Left hindlimb (tissue), 1 donor: ENCODE measurements at regions not wholly inside any gene's neighbourhood (a gene's known extent, or its start where the extent isn't known, plus 50 kb on each side); places are given as distances from the start of the nearest gene placed in this dataset.

Experiments
- DNase-seq: peaks from one replicate; pipeline ENCODE4 v3.0.0-alpha.2; 2018

DNA sequence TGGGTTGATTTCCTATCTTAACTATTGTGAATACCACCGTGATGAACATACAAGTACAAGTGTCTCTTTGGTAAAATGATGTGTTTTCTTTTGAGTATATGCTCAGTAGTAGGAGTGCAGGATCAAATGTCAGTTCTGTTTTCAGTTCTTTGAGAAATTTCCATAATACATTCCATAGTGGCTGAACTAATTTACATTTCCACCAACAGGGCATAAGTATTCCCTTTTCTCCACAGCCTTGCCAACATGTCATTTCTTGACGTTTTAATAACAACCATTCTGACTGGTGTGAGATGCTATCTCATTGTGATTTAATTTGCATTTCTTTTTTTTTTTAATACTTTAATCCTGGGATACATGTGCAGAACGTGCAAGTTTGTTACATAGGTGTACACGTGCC, 268.8 kb downstream of the CENPW start:
- no peak for DNase-seq

DNA sequence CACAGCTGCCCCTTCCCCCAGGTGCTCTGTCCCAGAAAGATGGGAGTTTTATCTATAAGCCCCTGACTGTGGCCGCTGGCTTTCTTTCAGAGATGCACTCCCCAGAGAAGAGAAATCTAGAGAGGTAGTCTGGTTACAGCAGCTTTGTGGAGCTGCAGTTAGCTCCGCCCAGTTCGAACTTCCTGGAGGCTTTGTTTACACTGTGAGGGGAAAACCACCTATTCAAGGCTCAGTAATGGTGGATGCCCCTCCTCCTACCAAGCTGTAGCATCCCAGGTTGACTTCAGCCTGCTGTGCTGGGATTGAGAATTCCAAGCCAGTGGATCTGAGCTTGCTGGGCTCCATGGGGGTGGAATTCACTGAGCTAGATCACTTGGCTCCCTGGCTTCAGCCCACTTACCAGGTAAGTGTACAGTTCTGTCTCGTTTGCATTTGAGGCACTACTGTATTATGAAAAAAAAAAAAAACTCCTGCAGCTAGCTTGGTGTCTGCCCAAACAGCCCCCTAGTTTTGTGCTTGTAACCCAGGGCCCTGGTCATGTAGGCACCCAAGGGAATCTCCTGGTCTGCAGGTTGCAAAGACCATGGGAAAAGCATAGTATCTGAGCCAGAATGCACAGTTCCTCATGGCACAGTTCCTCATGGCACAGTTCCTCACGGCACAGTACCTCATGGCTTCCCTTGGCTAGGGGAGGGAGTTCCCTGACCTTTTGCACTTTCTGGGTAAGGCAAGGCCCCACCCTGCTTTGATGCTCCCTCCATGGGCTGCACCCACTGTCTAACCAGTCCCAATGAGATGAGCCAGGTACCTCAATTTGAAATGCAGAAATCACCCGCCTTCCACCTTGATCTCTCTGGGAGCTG, 275.0 kb downstream of the CENPW start:
- no peak for DNase-seq

DNA sequence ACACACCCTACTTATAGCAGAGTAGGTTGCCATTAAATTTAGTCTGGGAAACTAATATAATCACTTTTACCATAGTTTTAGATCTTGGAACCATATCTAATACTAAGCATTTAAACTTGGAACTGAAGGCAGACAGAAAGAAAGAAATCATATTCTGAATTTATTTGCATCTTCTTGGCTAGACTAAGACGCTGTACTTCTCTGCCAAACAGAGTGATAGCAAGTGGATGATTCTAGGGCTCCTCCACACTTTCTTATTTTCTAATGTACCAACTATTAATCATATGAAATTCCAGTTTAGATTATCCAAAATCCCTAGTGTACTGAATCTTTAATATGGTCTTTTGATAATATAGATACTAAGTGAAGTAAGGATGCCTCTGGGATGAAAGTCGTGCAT, 277.0 kb downstream of the CENPW start:
- no peak for DNase-seq

DNA sequence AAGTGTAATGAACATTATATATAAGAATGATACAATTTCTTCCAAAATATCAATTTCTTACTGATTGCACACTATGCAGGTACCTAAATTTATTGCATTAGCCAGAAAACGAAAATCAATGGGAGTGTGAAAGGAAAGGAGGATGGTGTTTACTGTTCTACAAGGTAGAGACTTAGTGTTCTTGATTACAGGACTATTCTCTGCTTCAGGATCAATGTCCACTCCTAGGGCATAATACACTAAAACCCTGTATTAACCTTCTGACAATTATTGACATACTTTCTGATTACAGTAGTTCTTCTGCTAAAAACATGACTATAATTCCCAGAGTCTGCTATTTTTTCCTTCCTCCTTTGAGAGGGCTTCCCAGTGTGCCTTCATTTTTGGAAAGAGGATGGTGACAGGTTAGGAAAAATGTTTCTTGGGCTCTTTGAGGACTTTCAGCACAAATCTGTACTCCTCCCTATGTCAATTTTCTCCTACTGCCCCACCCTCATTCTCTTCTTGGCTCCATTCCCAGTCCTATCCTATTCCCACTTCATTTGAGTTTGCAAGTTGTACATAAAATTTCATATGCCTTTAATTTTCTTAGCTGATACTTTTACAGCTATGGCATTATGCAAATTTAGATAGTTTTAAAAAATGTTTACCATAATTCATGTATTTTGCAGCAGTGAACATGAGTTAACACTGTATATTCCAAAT, 278.9 kb downstream of the CENPW start:
- DNase-seq: no peak

DNA sequence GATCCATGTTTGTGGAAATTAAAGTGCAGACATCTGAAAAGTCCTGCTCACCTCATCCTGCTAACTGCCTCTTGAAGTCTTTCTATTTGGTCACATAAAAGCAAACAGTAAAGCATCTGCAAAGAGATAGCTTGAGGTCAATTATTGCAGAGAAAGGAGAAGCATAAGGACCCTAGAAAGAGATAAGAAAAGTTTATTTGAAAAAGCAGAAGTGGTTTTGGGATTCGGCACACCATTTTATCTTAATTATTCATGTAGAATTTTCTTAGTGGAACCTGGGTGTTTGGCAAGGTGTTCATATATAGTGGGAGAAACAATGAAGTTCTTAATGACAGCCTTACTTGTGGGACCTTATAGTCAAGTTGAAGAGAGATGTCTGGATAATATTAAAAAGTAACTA, 280.8 kb downstream of the CENPW start:
- no peak for DNase-seq

DNA sequence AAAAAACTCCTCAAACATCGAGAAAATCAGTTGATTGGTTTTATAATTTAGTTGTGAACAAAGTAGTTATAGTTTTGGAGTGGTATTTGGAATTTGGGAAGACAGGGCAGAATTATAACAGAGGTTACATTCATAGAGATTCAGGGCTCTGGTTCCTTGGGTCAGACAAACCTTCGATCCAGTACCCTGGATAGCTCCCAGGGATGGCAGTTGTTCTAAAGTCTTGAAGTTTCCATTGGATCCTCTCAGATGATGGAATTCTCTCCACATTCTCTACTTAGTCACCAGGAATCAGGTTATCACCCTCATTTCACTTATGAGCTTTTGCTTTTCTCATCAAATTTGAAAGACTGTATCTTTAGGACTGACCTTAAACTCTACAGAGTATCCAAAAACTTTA, 285.1 kb downstream of the CENPW start:
- no peak for DNase-seq

DNA sequence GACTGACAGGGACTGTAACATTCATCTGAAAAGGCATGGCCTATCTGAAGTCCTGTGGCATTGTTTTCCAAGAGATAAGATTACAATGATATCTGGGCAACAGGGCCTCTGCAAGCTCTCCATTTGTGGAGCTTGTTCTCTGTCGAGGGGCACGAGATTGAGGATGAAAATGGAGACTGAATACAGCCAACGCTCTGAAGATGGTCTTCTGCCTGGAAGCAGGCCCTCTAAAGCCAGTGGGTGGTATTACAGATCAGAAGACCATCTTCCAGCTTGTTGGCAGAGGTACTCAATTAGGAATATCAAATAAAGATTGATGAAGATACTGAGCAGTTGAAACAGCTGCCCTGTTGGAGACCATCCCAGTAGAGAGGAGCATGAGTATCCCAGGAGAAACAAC, 288.2 kb downstream of the CENPW start:
- DNase-seq: no peak

DNA sequence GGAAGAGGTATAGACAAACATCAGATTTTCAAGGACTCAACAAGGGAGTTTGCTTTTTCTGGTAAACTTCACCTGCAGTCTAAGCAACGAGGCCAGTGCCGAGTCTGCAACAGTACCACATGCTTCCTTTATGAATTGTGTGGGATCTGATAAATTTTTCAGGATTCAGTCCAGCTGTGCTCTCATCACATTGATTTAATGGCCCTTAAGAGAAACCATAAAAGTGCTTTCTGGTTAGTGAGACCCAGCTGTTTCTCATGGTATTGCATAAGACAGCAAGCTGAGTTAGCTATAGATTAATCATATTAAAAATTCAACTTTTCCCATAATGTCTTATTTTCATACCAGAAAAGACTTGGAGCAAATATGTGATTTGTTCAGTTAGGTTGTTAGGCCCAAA, 291.4 kb downstream of the CENPW start:
- no peak for DNase-seq

DNA sequence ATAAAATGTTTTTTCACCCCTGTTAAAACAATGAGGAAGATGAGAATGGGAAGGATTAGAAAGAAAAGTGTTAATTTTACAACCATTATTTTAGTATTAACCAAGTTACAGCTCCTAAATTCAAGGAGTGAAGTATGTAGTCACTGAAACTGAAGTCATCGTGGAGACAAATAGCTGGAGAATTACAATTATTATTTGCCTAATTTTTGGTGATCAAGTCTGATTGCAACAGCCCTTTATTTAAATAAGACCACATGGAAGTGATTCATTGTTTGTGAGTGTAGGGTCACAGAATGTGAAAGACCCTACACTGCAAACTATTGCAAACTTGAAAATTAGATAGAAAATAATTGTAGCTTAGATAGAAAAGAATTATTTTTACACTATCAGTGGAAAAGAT, 292.4 kb downstream of the CENPW start:
- no peak for DNase-seq

DNA sequence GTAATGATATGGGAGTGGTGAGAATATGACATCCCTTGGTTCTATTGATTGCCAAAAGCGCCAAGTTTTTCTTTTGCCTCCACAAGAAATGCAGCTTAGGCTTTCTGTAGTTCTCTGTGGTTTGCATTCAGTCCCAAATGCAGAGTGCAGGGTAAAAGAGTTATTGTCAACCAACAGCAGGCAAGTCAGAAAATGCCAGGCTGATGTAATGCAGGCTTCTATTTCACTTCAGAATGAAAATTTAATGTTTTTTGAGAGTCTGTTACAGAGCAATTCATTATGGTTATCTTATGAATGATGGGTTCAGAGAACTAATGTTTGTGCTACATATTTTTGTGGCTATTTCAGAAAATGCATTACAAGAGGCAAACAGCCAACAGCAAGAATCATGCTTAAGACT, 293.5 kb downstream of the CENPW start:
- no peak for DNase-seq

DNA sequence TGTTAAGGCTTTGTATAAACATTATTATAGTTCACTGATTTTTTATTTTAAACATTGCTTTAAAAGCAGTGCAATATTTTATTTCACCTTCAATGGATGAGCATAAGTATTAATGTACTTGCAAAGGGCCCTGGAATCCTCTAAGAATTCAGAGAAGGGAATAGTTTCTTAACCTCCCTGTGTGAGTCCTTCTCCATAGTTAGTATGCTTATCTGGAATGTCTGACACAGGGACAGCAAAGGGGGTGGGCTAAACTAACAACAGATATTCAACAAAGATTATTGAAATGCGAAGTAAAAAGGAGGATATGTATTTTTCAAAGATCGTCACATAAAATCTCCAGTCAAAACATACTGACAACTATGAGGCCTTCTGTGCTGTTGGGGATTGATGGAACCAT, 300.4 kb downstream of the CENPW start:
- no peak for DNase-seq

DNA sequence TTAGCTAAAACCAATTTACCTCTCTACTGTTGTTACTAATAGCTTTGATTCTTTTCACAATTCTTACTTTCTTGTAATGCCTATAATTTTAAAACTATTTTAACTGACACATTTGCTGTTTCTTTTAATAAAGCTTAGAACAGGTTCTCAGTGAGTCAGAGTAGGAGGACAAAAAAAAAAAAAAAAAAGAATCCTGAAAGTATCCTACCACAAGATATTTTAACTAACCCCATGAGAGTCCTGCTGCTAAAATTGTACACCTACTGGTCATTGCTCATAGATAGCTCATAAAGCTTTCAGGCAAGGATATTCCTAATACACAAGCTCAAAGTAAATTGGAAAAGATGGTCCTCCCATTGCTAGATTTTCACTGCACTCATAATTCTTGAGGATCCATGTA, 301.0 kb downstream of the CENPW start:
- DNase-seq: no peak

DNA sequence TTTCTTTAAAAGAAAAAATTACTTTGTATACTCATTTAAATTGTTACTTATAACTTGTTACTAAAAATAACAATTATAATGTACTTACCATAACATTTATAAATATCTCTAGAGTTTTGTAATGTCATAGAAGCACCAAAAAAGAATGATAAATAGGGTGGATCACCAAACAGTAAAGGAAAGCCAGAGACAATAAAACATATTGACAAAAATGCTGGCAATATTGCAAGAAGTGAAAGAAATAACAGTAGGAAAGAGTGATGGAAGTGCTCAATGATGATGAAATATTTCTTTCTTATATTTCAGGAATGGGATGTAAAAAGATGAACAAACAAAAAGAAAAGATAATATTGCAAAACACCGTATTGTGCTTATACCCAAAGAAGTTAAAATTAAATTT, 301.7 kb downstream of the CENPW start:
- no peak for DNase-seq

DNA sequence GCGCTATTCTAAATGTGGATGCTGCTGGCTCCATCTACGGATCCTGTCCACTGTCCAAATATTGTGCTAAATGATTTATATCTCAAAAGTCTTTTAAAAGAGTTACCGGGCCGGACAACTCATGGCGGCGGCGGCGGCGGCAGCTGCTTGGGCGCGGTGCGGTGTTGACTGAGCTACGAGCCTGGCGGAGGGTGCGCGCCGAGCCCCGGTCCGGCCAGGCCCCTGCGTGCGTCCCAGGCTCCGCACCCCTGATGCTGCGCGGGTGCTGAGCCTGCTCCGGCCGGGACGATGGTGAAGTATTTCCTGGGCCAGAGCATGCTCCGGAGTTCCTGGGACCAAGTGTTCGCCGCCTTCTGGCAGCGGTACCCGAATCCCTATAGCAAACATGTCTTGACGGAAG, 303.4 kb downstream of the CENPW start:
- no peak for DNase-seq

DNA sequence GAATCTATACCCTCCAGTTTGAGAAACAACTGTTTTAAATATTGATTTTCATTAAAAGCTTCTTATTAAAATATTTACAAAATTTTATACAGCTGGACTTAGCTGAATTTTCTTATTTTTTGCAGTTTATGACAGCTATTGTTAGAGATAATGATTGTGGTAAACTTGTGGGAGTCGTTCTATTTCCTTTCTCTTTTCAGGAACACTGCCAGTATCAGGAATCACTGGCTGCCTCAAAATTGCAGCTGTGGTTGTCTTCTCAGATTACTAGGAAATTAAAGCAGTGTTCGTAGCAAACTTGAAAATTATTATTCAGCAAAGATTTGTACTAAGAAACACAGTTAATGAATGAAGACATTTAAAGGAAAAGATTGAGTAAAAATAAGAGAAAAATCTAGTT, 311.0 kb downstream of the CENPW start:
- DNase-seq: no peak

DNA sequence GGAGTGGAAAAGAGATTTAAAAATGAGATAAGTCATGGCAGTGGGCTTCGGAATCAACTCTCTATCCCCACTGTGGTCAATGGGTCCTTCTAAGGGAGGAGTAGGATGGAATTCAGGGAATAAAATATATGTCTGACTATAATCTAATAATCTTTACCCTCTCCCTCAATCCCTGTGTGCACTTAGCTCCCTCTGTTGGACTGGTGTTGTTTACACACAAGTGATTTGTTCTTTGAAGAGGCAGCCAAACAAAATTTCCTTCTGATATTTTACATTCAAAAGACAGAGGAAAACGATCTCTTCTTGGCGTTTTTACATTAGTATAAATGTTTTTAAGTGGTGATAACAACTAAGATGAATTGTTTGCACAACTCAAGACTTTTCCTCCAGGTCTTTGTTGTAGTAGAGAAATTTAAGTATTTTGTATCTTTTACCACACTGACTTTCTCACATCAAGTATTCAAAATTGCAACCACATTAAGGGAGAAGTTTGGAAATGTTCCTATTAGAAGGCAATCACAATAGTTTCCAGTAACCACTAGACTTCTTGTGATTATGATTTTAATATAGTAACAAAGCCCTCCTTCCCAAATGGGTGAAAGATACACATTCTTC, 317.8 kb downstream of the CENPW start:
- no peak for DNase-seq

DNA sequence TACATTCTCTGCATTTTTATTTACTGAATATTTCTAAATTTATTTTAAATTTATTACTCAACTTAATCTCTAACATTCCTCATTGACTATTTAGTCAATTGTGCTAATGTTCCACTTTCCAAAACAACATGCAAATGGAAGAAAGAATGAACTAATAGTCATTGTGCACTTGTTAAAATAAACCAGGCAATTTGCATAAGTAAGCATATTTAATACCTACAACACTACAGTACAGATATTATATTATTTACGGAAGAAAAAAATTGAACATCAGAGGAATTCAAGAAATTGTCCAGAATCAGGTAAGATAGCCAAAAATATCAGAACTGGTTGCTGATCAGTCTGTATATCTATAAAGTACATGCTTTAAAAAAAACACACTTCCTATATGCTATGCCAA, 320.5 kb downstream of the CENPW start:
- no peak for DNase-seq

DNA sequence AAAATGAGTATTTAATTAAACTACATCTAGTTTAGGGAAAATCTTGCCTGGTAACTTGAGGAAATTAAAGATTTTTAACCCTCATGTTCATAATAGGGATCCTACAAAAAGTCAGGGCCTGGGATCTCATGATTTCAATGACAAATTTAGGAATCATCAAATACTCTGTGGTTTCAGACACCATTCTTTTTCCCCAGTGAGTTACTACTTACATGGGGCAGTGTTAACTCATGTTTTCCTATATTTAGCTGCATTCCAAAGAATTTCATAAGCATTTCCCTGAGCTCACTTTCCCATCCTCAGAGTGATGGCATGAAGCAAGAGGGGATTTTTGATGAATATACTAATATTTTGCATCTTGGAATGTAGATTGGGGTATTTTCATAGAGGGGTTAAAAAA, 321.7 kb downstream of the CENPW start:
- no peak for DNase-seq

DNA sequence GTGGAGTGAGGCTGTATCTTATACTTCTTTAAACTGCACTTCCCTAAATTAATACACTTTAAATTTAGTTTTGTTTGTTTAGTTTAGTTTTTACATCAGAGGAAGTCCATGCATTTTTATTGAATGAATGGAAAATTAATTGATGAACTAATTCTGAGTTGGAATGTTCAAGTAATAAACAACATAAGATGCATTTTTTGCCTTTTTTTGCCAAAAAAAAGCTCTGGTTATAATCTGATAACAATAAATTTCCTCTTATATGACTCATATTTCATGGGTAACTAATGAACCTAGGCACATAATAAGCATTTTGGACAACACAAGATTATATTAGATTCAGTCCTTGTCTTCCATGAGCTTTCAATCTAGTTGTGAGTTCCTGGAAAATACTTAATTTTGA, 323.1 kb downstream of the CENPW start:
- DNase-seq: no peak

DNA sequence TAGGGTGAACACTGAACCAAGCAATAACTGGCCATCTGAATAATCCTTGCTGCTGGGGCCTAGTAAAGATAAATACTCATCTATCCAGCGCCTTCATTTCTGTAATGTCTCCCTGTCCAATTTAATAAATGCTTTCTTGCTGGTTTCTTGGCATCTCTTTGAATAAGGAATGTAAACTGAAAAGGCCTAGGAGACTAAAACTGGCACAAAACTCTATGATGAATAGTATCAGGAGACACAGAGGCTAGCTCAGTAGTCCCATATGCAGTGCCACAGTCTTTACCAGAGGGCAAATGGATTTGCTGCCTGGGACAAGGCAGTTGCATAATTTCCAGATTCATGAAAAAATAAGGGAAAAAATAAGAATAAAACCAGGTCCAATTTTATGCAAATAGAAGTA, 324.4 kb downstream of the CENPW start:
- DNase-seq: no peak

DNA sequence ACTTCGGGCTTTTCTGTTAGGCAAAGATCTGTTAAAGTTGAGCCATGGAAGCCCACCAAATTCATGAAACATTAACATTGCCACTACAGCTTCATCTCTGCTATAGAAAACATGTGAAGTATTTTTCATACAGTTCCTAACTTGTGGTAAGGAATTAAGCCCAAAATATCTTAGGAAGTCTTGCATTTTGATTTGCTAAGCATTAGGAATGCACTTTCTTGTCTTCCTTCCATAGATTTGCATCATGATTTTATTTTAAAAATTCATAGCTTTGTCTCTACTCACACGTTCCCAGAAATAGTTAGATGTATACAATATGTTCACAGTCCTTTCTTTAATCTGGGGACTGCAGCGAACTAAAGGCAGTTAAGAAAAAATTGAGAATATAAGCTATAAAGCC, 325.6 kb downstream of the CENPW start:
- no peak for DNase-seq

DNA sequence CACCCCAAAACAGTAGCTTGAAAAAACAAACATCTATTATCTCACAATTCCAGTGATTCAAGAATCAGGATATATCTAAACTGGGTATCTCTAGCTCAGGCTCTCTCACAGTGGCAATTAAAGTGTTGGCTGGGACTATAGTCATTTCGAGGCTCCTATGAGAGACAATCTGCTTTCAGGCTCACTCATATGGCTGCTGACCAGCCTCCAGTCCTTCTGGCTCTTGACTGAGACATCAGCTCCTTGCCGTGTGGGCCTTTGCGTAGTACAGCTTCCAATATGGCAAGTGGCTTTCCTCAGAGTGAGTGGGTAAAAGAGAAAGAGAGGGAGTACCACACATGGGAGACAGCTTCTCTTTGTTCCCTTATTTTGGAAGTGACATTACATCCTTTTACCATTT, 327.2 kb downstream of the CENPW start:
- DNase-seq: no peak

DNA sequence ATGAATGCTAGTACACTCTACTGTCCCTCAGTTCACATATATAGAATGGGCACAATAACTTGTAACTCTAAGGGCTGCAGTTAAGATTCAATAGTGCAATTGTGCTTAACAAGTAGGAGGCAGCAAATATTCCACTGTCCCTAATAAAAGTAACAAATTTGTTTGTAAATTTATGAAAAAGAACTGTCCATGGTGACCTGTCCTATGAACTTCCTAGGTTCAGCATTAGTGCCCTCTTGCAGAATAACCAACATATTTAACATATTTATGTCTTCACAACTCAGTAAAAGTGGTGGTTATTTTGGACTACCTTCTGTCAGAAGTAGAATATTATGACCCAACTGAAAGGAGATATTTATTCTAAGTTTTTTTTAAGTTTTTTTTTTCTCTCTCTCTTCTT, 327.8 kb downstream of the CENPW start:
- no peak for DNase-seq

DNA sequence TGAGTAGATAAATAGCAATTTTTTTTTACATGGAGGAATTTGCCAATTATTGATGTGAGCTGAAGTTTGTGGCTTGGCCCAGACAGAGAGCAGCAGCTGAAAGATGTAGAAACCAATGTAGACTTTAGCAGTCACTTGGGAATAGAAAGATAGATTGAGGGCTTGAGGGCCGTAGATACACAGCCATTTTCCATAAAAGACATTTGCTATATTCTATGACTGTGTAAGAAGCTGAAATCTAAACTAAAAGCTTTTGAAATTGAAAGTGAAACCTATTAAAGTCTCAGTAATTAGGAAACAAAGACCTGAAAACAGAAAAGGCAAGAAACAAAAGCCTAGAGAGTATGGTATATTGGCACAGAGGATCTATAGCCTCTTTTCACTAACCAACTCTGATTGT, 332.7 kb downstream of the CENPW start:
- DNase-seq: no peak
